Ovary (tissue), 7 donors: ENCODE measurements at regions not wholly inside any gene's neighbourhood (a gene's known extent, or its start where the extent isn't known, plus 50 kb on each side); places are given as distances from the start of the nearest gene placed in this dataset.

ENCODE experiments used
- DNase-seq, 5 donors: peaks; one replicate each; pipeline ENCODE4 v3.0.0-alpha.2; 2019 to 2020
- H3K27ac ChIP-seq, 2 donors: fragments of 200-600 bp; one replicate each; pipeline versions ENCODE4 v1.5.1 to v1.8.0; 2019 to 2022
- H3K27me3 ChIP-seq: fragments of 200-600 bp; one replicate; pipeline ENCODE4 v1.8.0; 2022
- H3K36me3 ChIP-seq: fragments of 200-600 bp; sonication (generic); one replicate; pipeline ENCODE4 v1.5.1; 2019
- H3K4me1 ChIP-seq: one replicate; pipeline ENCODE4 v1.8.1; 2013; ENCODE audit warnings: mild to moderate bottlenecking, moderate library complexity; ENCODE audit not compliant: insufficient read depth
- H3K4me3 ChIP-seq: fragments of 200-600 bp; sonication (generic); one replicate; pipeline ENCODE4 v1.5.1; 2017
- H3K9me3 ChIP-seq, 2 donors: fragments of 200-600 bp in 1 of 2; sonication (generic) in 1 of 2; one replicate each; pipeline versions ENCODE4 v1.5.1 to v1.8.1; 2013 to 2019; ENCODE audit warnings: mild to moderate bottlenecking in 1 of 2, moderate library complexity in 1 of 2
- EP300 ChIP-seq: sonication (generic); formaldehyde crosslinking; IDR thresholded peaks from one replicate; pipeline ENCODE4 v1.6.1; 2017; ENCODE audit warnings: antibody characterized with exemption
- POLR2A ChIP-seq: fragments of 450-650 bp; IDR thresholded peaks from one replicate; pipeline ENCODE4 v1.6.1; 2017; ENCODE audit warnings: antibody characterized with exemption, mild to moderate bottlenecking, moderate library complexity
- WGBS, 3 donors: extraction: QIAGEN DNeasy Blood & Tissue Kit in 1 of 3; methylation state at CpG; one replicate each; pipeline versions ENCODE4 v1.1.5 to v1.1.7; 2013 to 2017; 5-methylcytosine and 5-hydroxymethylcytosine counted together
- intact Hi-C, 4 donors: fragments of 100-400 bp; cut with DNase I; formaldehyde crosslinking; loops; one replicate each; pipeline versions ENCODE4 v1.11.0 to v1.15.1; 2022 to 2023
- TF ChIP-seq, protein P1 (sequence below), 3 donors: fragments of 450-650 bp in 2 of 3; fragments of 200-600 bp in 1 of 3; IDR thresholded peaks; one replicate each; pipeline versions ENCODE4 v1.5.1 to v1.8.0; 2016 to 2022; ENCODE audit warnings: antibody characterized with exemption in 3 of 3, mild to moderate bottlenecking in 1 of 3
- donor health status: DM: no; HTN: no; CAD: no; lungs with moderate emphysema.
- donor health status: DM: no; HTN: no; CAD: no.
- donor health status: Bipolar disorder and iron deficiency.
- donor health status: DM: no; HTN: no; CAD: no.
- donor health status: DM: yes; HTN: yes; CAD: no.

GRCh38 chr18:30103881-30104280, 938.7 kb downstream of the DSC3 start:
- Histone ChIP-seq H3K9me3 (no peaks in the 10 kb centered on the region), H3K4me1 (no peaks in the 10 kb centered on the region), H3K36me3 (no peaks in the 10 kb centered on the region), H3K27ac (no peak overlapping the region), H3K4me3 (no peak overlapping the region), H3K27me3 (no peaks in the 10 kb centered on the region)
- intact Hi-C loops: no loop called here
- DNase-seq: no peak
- TF ChIP-seq EP300 (no peak), POLR2A (no peak)
- WGBS, 3 donors: 8 to 24% (median 14%) methylated on average over 2 of the region's 2 CpGs

DNA sequence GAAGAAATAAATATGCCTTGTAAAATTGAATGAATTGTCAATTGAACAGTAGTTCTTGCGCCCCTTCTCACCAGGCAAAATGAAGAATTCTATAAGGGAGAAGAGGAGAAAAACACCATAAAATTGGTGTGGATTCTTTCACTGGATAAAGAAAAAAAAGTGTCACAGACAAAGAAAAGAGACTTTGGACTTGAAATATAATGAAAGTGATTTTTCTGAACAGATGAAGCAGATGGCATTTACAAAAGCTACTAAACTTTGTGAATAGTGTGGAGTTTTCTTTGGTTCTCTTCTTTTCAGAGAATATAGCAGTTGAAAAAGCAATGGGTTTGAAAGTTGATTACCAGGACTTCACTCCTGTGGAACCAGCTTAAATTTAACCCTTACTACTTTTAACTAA, 945.7 kb downstream of the DSC3 start:
- Histone ChIP-seq H3K4me3 (no peak overlapping the region), H3K36me3 (no peaks in the 10 kb centered on the region), H3K9me3 (no peaks in the 10 kb centered on the region), H3K27ac (no peak overlapping the region), H3K4me1 (no peaks in the 10 kb centered on the region), H3K27me3 (no peaks in the 10 kb centered on the region)
- TF ChIP-seq EP300: no peak
- TF ChIP-seq POLR2A: no peak
- TF ChIP-seq, protein P1, sequence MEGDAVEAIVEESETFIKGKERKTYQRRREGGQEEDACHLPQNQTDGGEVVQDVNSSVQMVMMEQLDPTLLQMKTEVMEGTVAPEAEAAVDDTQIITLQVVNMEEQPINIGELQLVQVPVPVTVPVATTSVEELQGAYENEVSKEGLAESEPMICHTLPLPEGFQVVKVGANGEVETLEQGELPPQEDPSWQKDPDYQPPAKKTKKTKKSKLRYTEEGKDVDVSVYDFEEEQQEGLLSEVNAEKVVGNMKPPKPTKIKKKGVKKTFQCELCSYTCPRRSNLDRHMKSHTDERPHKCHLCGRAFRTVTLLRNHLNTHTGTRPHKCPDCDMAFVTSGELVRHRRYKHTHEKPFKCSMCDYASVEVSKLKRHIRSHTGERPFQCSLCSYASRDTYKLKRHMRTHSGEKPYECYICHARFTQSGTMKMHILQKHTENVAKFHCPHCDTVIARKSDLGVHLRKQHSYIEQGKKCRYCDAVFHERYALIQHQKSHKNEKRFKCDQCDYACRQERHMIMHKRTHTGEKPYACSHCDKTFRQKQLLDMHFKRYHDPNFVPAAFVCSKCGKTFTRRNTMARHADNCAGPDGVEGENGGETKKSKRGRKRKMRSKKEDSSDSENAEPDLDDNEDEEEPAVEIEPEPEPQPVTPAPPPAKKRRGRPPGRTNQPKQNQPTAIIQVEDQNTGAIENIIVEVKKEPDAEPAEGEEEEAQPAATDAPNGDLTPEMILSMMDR (IDR thresholded peaks at IDR 0.05): no peak
- no peak for DNase-seq
- 90 to 96% (median 95%) methylated on average over 1 of the region's 1 CpG for WGBS, 3 donors
- intact Hi-C loops: no loop called here

DNA sequence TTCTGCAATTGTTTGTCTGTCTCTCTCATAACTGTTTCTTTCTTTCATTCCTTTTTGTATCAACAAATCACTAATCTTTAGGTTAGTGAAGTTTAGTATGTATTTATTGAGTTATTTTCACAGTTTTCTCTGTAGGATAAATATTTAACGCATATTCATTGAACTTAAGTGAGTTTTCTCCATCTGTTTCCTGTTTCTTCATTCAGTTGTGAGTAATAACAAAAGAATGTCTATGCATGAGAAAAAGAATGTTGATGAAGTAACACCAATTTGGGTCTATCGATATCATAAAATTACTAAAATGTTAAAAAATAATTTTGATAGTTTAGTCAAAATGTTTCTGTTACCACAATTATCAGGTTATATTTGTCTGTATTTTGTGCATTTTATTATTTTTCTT, 948.0 kb downstream of the DSC3 start:
- TF ChIP-seq EP300: no peak
- TF ChIP-seq, protein P1 (IDR thresholded peaks at IDR 0.05): no peak
- TF ChIP-seq POLR2A: no peak
- Histone ChIP-seq H3K36me3 (no peaks in the 10 kb centered on the region), H3K4me1 (no peaks in the 10 kb centered on the region), H3K4me3 (no peak overlapping the region), H3K27ac (no peak overlapping the region), H3K27me3 (no peaks in the 10 kb centered on the region), H3K9me3 (no peaks in the 10 kb centered on the region)
- DNase-seq: no peak
- 18 to 44% (median 24%) methylated on average over 2 of the region's 2 CpGs for WGBS, 3 donors
- intact Hi-C loops: no loop called here

- no peaks in the 10 kb centered on the region for H3K36me3 ChIP-seq
- no peaks in the 10 kb centered on the region for H3K9me3 ChIP-seq
- no peak for DNase-seq
- intact Hi-C loops: no loop called here
- H3K4me1 ChIP-seq: no peaks in the 10 kb centered on the region
- H3K27me3 ChIP-seq: no peaks in the 10 kb centered on the region
- H3K27ac ChIP-seq: no peak overlapping the region
- 74 to 90% (median 88%) methylated on average over 4 of the region's 4 CpGs for WGBS, 3 donors
- H3K4me3 ChIP-seq: no peak overlapping the region
- TF ChIP-seq POLR2A: no peak
- TF ChIP-seq, protein P1 (IDR thresholded peaks at IDR 0.05): no peak
- no peak for TF ChIP-seq EP300
Measured at GRCh38 chr18:30093376-30093775, 949.2 kb downstream of the DSC3 start.

DNA sequence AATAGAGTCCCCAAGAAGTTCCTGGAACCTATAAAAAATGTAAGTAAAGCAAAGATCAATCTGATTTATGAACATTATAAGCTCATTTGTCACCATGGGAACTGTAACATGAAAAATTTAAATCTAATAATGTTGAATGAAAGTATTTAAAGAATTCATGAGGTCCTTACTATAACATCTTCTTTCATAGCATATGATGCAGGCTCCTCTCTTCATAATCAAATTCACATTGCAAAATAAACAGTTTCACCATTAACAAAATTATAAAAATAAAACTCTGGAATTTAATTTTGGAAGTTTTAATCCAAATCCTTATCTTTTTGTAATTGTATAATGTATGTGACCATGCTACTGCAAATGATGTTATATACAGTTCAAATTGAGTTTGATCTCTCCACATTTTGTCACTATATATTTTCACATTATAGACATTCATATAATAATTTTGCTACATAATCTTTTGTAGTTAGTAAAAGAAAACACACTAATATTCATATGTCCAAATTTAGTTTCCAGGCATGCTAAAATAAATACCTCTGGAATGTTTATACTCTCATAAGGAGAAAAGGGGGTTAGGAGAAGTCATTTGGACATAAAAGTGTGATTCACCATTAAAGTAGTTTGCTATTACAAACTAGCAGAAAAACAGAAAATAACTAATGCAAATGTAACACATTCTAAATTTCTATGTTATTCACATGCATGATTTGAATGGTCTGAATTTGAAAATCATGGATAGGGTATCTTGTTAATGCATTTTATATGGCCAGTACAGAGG, 954.1 kb downstream of the DSC3 start:
- H3K27me3 ChIP-seq: no peaks in the 10 kb centered on the region
- no peak overlapping the region for H3K27ac ChIP-seq
- H3K4me1 ChIP-seq: no peaks in the 10 kb centered on the region
- no peak overlapping the region for H3K4me3 ChIP-seq
- no peaks in the 10 kb centered on the region for H3K36me3 ChIP-seq
- intact Hi-C loops: no loop called here
- H3K9me3 ChIP-seq: no peaks in the 10 kb centered on the region
- DNase-seq: no peak
- TF ChIP-seq POLR2A (no peak), EP300 (no peak)
- TF ChIP-seq, protein P1 (IDR thresholded peaks at IDR 0.05): no peak
